ENCODE measurements at regions not wholly inside any gene's neighbourhood (a gene's known extent, or its start where the extent isn't known, plus 50 kb on each side); places are given as distances from the start of the nearest gene placed in this dataset.
"Not testable (repeated sequence)": the region's sequence is repeated elsewhere in the genome, so short reads cannot be mapped to it uniquely, and the experiment has no call there.

- not testable (repeated sequence) for TF ChIP-seq CTCF (IDR thresholded peaks at IDR 0.05; ENCODE audit: insufficient read depth, low read length); POLR2AphosphoS5 (IDR thresholded peaks at IDR 0.05; ENCODE audit: low read depth); REST (IDR thresholded peaks at IDR 0.05; ENCODE audit: insufficient replicate concordance, low read depth); GABPA (IDR thresholded peaks at IDR 0.05; ENCODE audit: low read depth); SPI1 (IDR thresholded peaks at IDR 0.05; ENCODE audit: borderline replicate concordance, low read depth)
These were observed 132.1 kb downstream of the PPIAL4A start for GRCh38 chr1:121021716-121022115.

Data from HL-60 (cell line).